ENCODE measurements at regions not wholly inside any gene's neighbourhood (a gene's known extent, or its start where the extent isn't known, plus 50 kb on each side); places are given as distances from the start of the nearest gene placed in this dataset.
"Not testable (repeated sequence)": the region's sequence is repeated elsewhere in the genome, so short reads cannot be mapped to it uniquely, and the experiment has no call there.

DNA sequence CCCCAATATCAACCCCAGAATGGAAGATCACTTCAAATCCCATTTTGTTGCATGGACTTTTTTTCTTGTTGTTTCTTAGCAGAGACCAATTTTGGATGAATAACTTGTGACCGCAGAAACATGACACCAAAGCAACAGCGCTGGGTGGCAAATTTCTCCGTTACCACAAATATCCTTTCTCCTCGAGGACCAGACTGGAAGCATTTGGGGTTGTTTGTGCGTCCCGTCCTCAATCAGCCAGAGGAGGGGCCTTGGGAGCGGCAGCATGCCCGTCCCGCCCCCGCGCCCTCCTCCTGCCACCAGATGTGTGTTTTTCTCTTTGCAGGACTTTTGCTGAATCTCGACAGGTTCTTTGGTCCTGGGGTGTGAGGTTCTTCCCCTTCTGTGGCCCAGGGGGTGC is 282.5 kb upstream of the FOXF1 start:
- peak; percentile 81 for DNase-seq (ENCODE audit: low read depth)
- H3K4me3 ChIP-seq (ENCODE audit: low read length): no peak overlapping the region
- TF ChIP-seq, protein P1, sequence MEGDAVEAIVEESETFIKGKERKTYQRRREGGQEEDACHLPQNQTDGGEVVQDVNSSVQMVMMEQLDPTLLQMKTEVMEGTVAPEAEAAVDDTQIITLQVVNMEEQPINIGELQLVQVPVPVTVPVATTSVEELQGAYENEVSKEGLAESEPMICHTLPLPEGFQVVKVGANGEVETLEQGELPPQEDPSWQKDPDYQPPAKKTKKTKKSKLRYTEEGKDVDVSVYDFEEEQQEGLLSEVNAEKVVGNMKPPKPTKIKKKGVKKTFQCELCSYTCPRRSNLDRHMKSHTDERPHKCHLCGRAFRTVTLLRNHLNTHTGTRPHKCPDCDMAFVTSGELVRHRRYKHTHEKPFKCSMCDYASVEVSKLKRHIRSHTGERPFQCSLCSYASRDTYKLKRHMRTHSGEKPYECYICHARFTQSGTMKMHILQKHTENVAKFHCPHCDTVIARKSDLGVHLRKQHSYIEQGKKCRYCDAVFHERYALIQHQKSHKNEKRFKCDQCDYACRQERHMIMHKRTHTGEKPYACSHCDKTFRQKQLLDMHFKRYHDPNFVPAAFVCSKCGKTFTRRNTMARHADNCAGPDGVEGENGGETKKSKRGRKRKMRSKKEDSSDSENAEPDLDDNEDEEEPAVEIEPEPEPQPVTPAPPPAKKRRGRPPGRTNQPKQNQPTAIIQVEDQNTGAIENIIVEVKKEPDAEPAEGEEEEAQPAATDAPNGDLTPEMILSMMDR (conservative IDR thresholded peaks at IDR 0.05; ENCODE audit: low read length): no peak

GRCh38 chr16:86228713-86229112 is 281.6 kb upstream of the FOXF1 start:
- DNase-seq (ENCODE audit: low read depth): no peak
- no peak overlapping the region for H3K4me3 ChIP-seq (ENCODE audit: low read length)
- TF ChIP-seq, protein P1 (conservative IDR thresholded peaks at IDR 0.05; ENCODE audit: low read length): no peak

DNA sequence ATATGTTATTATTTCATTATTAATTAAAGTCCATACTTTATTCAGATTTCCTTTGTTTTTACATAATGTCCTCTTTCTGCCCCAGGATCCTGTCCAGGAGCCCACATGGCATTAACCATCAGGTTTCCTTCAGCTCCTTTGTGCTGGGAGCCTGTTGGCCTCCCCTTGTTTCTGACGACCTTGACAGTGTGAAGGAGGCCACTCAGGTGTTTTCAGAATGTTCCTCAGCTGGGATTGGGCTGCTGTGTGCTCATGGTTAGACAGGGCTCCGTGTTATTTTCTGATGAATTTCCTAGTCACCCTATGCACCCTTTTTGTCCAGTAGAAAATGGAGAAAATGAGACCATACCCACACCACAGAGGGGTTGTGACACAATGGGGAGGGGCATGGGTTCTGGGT is 281.0 kb upstream of the FOXF1 start:
- DNase-seq (ENCODE audit: low read depth): no peak
- TF ChIP-seq, protein P1 (conservative IDR thresholded peaks at IDR 0.05; ENCODE audit: low read length): no peak
- no peak overlapping the region for H3K4me3 ChIP-seq (ENCODE audit: low read length)

DNA sequence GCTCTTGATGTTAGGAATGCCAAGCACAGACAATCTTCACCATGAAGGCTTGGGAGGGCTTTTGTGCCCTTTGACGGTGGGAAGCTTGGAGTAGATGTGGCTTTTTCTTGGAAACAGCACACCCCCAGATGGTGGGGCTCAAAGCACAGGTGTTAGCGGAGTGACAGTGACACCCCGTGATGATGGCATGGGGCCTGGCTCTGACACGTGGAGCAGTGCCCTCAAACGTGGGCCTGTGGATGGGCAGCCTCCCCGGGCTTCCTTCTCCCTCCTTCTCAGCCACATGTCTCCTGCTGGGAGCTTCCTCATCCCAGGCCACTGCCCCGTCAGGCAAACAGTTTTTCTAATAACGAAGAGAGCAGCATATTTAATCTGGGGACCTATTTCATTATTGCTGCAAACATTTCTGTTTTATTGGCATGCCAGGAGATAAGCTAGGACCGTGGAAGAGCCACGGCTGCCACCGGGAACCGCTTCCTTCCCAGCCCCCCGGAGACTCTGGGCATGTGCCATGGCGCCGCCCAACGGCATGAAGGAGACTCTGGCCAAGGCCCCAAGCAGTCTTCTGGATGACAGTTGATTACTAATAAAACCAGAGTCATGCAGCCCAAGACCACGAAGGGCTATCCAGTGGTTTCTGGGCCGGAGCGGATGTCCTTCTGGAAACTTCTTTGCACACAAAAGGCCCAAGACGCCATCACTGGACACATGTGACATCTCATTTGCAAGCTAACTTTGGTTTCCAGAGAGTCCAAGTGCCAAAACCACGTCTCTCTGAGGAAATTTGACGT is 280.3 kb upstream of the FOXF1 start:
- no peak overlapping the region for H3K4me3 ChIP-seq (ENCODE audit: low read length)
- TF ChIP-seq, protein P1 (conservative IDR thresholded peaks at IDR 0.05; ENCODE audit: low read length): no peak
- no peak for DNase-seq (ENCODE audit: low read depth)

DNA sequence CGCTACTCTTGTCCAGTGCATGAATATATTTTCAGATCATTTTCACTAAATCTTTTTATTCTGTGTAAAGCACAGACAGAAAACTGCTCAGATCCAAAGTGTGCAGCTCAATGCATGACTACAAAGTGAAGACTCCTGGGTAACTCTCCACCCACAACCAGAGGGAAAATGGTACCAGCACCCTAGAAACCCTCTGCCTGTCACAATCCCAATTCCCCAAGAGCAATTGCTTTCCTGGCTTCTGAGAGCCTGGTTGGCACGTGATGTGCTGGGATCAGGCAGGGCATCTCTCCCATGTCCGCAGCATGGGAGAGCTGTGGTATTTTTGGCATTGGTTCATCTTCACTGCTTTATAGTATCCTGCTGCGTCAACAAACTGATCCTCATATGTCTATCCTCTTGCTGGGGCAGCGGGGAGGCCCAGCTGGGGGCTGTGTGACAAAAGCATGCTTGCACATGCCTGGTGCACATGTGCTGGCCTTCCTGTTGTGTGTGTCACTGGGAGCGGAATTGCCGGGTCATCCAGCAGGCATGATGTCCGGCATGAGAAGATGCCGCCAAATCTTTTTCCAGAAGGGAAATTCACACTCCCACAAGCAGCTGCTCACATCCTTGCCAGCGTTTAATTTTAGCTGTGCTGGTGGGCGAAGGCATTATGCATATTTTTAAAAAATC is 278.9 kb upstream of the FOXF1 start:
- no peak overlapping the region for H3K4me3 ChIP-seq (ENCODE audit: low read length)

GRCh38 chr16:86231996-86232350 is 278.4 kb upstream of the FOXF1 start:
- TF ChIP-seq, protein P1 (conservative IDR thresholded peaks at IDR 0.05; ENCODE audit: low read length): no peak
- DNase-seq (ENCODE audit: low read depth): no peak

More for the DNA sequence above, 278.9 kb upstream of the FOXF1 start:
- TF ChIP-seq, protein P1 (conservative IDR thresholded peaks at IDR 0.05; ENCODE audit: low read length): no peak
- DNase-seq (ENCODE audit: low read depth): peak; percentile 36

GRCh38 chr16:86232496-86232895 is 277.8 kb upstream of the FOXF1 start:
- no peak overlapping the region for H3K4me3 ChIP-seq (ENCODE audit: low read length)
- TF ChIP-seq, protein P1 (conservative IDR thresholded peaks at IDR 0.05; ENCODE audit: low read length): no peak
- no peak for DNase-seq (ENCODE audit: low read depth)

More at GRCh38 chr16:86231996-86232350, 278.4 kb upstream of the FOXF1 start:
- H3K4me3 ChIP-seq (ENCODE audit: low read length): no peak overlapping the region

DNA sequence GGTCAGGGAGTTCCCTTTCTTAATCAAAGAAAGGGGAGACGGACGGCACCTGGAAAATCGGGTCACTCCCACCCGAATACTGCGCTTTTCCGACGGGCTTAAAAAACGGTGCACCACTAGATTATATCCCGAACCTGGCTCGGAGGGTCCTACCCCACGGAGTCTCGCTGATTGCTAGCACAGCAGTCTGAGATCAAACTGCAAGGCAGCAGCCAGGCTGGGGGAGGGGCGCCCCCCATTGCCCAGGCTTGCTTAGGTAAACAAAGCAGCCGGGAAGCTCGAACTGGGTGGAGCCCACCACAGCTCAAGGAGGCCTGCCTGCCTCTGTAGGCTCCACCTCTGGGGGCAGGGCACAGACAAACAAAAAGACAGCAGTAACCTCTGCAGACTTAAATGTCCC is 276.8 kb upstream of the FOXF1 start:
- DNase-seq (ENCODE audit: low read depth): not testable (repeated sequence)

More for the DNA sequence above, 276.8 kb upstream of the FOXF1 start:
- H3K4me3 ChIP-seq (ENCODE audit: low read length): not testable (repeated sequence)
